Stimulated activated CD8-positive, alpha-beta memory T cell treated with anti-CD3 and anti-CD28 coated beads, Interleukin-15, amount 100 ng/mL, for 4 hours (primary cell): ENCODE measurements at regions not wholly inside any gene's neighbourhood (a gene's known extent, or its start where the extent isn't known, plus 50 kb on each side); places are given as distances from the start of the nearest gene placed in this dataset.
"Not testable (repeated sequence)": the region's sequence is repeated elsewhere in the genome, so short reads cannot be mapped to it uniquely, and the experiment has no call there.

Experiments used
- DNase-seq, 2 donors: peaks; one replicate each; pipeline ENCODE4 v3.0.0-alpha.2; 2020; ENCODE audit warnings: low read depth in 2 of 2

DNA sequence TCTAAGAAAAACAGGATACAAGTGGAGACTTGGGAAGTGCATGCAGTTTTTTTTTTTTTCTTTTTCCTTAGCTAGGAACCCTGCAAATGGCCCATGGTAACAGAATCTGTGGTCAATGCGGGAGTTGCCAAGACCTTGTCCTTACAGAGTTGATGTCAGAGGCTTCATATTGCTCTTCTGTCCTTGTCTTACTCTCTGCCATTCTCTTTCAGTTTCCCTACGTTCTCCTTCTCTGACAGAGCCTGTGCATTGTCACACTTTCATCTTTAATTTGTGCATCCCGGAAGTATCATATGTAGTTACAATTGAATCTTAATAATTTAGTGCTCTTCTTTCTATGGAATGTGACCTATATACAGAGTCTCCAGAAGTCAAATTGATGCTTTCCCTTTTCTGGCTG is 986.9 kb downstream of the TMEM121 start:
- no peak for DNase-seq

DNA sequence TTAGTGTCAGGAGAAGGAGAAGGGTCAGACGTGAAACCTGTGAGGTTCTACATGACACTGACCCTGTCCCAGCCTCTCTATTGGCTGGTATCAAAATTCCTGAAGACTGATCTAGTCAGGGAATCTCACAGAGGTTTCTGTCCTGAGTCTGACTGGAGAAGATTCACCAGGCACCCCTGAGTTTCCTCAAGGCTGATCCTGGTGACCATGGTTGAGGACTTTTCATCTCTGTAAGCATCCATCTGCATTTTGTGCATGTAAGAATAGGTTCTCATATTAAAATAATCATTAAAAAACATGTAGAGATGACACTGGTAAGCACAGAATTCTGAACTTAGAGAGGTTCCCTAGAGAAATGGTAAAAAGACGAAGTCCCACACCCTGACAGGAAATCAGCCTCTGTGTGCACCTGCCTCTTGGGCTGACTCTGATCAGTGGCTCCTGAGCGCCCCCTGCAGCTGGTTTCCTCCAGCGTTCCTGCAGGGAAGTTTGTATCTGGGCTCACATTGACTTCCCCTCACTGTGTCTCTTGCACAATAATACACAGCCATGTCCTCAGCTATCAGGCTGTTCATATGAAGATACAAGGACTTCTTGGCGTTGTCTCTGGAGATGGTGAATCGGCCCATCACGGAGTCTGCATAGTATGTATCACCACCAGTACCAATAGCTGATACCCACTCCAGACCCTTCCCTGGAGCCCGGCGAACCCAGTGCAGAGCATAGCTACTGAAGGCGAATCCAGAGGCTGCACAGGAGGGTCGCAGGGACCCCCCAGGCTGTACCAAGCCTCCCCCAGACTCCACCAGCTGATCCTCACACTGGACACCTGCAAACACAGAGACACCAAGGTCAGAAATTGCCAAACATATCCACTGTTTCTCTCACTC is 991.9 kb downstream of the TMEM121 start:
- peak; percentile 45 to 61 for DNase-seq

DNA sequence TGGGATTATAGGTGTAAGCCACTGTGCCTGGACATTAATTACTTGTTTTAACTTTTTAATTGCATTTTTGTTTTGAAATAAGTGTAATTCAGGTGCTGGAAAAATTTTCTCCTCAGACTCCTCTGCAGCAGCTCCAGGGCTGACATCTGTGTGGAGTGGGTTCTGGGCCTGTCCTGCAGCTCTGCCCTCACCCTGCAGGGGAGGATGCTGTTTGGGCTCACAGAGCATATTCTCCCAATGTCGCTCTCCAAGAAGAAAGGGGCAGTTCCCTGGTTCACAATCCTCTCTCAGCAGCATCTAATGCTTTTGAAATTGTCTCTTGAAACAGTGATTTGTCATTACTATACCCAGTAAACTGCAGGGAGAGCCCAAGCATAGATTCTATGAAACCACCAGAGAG is 995.7 kb downstream of the TMEM121 start:
- not testable (repeated sequence) for DNase-seq

DNA sequence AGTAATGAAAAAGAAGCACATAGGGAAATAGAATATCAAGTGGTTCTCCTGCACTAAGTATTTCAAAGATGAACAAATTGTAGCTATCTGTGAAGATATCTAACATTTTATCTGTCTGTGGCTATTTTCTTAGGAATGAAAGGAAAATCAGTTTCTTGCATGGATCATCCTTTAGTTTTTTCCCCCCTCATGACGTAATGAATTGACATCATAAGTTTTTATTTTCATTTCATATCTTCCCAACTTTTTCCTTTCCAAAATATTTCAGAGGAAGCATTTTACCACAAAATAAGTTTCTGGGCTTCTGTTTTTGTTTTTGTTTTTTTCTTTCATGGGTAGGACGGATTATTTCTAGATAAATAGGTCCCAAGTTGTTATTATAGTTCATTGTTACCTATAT is 996.6 kb downstream of the TMEM121 start:
- DNase-seq = no peak

DNA sequence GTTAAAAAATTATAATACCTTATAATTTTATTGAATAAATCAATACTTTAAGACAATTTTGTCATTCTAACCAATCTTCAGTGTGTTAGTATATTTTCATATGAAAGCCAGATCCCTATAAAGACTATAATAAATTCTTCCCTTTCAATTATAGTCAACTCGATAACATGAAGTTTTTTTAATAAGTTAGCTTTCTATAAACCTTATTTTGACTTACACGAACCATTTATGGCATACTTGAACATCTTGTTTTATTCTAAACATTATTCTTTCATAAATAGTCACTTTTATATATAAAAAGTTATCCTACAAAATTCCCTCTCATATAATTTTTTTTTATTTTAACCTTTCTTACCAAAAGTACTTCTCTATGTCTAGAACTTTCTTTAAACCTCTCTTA is 1002.3 kb downstream of the TMEM121 start:
- DNase-seq = no peak

DNA sequence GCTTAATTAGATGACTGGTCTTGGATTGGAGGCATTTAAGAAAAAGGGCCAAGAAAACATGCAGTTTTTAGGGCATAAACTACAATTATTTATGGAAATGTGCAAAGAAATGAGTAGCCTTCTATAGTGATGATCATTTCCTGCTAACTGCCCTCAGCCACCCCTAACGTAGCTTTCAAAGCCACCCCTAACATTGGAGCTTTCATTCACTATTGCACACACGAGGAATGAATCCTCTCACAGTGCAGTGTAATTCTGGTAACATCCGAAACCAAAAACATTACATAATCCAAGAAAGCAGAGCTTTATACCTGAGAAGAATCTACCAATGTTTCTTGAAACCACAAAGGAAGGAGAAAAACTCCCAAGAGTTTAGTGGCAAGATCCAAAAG is 1003.6 kb downstream of the TMEM121 start:
- DNase-seq = no peak

DNA sequence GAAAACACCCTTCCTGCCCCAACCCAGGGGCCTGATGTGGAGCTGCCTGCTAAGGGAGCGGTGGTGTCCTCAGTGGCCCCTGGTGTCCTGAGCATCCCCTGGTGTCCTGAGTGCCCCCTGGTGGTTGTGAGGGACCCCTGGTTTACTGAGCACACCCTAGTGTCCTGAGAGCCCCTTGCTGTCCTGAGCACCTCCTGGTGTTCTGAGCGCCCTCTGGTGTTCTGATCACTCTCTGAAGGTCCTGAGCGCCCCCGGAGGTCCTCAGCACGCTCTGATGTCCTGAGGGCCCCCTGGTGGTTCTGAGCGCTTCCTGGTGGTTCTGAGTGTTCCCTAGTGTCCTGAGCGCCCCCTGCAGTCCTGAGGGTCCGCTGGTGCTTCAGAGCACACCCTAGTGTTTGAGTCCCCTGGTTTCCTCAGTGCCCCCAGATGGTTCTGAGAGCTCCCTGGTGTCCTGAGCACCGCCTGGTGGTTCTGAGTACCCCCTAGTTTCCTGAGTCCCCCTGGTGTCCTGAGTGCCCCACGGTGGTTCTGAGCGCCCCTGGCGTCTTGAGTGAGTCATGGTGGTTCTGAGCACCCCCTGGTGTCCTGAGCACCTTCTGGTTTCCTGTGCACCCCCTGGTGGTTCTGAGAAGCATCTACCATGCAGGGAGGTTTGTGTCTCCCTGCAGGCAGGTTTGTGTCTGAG is 1004.2 kb downstream of the TMEM121 start:
- no peak for DNase-seq

DNA sequence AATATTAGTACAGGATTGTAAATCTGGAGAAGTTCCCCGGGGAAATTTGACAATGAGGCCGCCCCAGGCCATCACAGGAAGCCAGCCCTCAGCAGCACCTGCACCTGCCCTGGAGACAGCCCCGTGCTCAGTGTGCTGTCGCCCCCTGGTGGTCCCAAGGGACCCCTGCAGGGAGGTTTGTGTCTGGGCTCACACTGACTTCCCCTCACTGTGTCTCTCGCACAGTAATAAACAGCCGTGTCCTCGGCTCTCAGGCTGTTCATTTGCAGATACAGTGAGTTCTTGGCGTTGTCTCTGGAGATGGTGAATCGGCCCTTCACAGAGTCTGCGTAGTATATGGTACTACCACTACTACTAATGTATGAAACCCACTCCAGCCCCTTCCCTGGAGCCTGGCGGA is 1011.2 kb downstream of the TMEM121 start:
- DNase-seq = not testable (repeated sequence)

DNA sequence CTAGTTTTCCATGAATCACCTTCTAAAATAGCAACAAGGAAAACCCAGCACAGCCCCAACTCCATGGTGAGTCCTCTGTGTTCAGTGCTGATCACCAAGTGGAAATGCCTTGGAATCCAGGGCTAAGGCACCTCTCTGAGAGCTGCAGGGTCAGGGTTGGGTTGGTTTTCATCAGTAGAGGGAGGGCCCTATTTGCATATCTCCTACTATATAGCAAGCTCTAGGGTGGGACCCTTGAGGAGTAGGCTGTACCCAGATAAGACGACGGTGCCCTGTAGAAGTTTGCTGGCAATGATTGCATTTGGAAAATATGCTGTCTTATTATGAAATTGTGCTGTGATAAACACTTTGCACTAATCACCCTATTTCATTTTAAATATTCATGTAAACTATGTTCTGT is 1011.8 kb downstream of the TMEM121 start:
- DNase-seq = no peak

DNA sequence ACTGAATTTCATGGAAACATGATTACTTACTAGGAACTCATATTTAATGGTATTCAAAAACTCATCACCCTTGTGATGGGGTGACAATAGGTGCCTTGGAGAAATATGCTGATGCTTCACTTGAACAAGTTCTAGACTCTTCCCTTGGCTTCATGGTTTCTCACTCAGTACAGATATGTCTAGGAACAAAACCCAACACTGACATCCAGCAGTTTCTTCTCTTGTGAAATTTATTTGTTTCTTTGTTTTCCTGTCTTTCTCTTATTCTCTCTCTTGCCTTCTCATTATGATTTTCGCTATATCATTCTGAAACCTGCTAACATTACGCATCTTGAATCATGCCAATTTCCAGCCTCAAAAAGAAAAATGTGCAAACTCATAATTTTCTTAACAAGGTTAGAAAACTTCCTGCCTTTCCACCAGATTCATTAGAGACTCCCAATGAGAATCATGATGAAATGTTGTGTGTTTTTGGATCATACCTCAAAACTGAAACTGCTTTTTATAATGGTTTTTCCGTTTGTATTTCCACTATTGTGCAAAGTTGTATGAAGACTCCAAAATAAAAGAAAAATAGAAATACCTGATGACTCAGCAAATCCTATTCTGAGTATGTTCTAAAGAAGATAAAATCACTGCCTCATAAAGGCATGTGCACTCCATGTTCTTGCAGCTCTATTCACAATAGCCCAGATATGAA is 1021.5 kb downstream of the TMEM121 start:
- DNase-seq = no peak

DNA sequence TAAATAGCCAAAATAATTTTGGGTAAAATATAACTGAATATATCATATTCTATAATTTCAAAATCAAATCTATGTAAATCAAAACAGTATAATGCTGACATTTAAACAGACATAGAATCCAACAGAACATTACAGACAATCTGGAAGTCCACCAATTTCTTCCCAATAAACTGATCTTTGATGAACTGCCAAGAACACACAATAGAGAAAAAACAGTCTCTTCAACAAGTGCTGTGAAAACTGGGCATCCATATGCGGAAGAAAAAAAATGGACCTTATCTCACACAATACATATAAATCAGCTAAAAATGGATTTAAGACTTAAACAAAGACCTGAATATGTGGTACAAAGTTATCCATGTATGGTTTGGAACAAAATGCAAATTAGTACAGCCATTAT is 1022.7 kb downstream of the TMEM121 start:
- DNase-seq = no peak

DNA sequence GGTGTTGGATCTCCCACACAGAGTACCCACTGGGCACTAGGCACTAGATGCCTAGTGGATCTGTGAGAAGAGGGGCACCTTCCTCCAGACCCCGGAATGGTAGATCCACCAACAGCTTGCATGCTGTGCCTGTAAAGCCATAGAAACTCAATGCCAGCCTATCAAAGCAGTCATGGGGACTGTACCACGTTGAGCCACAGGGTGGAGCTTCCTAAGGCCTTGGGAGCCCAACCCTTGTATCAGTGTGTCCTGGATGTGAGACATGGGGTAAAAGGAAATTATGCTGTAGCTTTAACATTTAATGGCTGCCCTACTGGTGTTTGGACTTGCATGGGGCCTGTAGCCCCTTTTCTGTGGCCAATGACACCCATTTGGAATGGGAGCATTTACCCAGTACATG is 1024.9 kb downstream of the TMEM121 start:
- DNase-seq = no peak

DNA sequence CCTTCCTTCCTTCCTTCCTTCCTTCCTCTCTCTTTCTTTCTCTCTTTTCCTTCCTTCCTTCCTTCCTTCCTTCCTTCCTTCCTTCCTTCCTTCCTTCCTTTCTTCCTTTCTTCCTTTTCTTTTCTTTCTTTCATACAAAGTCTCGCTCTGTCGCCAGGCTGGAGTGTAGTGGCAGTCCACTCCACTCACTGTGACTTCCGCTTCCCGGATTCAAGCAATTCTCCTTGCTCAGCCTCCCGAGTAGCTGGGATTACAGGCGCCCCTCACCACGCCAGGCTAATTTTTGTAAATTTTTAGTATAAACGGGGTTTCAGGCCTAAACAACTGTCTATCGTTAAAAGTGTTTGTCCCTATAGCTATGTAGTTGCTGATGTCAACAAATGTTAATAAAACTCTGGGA is 1029.8 kb downstream of the TMEM121 start:
- not testable (repeated sequence) for DNase-seq

DNA sequence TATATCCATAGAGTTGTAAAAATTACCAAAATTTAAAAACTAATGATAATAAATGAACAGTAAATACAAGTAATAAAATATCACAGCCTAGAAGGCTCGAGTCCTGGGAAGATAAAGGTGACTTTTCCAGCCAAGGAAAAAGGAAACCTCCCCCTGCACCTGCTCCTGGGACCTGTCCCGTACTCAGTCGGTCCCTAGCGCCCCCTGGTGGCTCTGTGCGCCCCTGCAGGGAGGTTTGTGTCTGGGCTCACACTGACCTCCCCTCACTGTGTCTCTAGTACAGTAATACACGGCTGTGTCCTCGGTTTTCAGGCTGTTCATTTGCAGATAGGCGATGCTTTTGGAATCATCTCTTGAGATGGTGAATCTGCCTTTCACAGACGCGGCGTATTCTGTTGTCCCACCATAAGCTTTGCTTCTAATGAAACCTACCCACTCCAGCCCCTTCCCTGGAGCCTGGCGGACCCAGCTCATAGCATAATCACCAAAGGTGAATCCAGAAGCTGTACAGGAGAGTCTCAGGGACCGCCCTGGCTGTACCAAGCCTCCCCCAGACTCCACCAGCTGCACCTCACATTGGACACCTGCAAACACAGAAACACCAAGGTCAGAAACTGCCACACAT is 1030.4 kb downstream of the TMEM121 start:
- DNase-seq = peak; percentile 43 to 45

DNA sequence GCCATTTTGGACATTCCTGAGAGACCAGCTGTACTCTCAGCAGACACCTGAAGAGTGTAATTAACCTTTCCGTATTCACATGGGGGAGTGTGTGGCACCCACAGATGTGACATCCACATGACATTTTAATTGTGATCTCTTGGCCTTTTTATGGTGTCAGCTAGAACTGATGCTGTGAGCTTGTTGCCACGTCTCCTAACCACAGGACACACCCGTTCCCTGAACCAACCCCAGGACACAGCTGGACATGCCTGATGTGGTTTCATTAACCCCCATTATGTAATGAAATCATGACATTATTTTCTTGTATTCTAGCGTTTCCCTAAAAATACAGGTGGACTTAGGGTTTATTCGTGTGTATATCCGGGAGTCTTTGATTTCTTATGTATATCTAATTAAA is 1036.1 kb downstream of the TMEM121 start:
- DNase-seq = no peak

DNA sequence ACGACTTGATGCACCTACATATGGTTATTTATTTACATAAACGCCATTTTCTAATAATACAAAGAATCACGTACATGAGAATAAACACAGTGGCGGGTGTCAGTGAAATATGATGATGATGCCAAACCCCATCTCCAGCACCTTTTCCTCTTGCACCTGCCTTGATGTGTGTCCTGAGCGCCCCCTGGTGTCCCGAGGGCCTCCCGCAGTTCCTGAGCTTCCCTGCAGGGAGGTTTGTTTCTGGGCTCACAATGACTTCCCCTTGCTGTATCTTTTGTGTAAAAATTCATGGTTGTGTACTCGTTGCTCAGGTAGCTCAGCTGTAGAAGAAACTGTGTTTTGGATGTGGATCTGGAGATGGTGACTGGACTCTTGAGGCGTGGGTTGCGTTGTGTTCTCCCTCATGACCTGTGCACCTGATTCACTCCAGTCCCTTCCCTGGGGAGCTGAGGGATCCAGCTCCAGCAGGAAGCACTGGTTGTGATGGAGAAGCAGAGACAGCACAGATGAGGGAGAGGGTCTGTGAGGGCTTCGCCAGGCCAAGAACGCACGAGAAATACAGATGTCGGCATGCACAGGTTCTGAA is 1037.8 kb downstream of the TMEM121 start:
- peak in 1 of 2 donors; percentile 13 for DNase-seq

DNA sequence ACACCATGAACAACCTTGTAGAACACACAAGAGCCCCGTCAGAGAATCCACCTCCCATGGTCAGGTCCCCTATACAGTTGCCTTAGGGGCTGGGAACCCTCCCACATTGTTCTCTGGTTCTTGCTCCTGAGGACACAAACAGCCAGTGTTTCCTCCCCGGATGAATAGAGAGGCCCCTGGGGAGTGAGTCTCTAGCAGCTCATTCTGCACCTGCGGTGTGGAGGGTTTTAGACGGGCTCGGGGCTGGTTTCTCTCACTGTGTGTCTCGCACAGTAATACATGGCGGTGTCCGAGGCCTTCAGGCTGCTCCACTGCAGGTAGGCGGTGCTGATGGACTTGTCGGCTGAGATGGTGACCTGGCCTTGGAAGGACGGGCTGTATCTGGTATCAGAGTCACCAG is 1052.1 kb downstream of the TMEM121 start:
- DNase-seq = no peak

DNA sequence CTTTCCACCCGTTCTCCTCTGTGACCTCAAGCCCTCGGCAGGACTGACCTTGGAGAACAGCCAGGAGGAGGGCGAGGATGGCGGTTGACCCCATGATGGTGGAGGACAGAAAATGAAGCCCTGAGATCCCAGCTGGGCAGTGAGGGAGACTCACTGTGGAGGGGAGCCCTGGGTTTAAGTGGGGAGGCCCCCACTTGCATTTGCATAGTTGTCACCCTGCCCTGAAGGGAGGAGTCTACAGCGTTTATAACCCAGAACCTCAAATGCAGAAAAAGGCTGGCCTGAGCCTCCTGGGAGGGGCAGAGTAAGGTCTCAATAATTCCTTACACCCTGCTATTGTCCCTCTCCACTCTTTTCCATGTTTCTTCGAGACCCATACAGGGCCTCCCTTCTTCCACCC is 1052.7 kb downstream of the TMEM121 start:
- DNase-seq = no peak

DNA sequence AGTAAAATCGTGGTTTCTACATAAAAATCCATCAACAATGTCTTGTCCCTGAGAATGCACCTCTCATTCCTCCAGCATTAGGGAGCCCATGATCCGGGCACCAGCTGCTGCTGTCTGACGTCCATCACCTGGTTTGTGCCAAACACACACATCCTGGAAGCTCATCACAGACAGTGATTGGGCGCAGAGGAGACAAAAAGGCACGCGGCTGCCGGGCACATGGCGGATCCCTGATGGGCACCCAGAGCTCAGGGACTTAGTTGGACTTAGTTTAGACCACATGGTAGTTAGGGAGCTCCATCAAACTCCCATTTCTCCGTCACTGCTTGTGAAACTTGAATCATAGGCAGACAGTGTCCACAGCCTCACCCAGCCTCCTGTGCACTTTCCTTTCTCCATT is 1059.3 kb downstream of the TMEM121 start:
- no peak for DNase-seq

DNA sequence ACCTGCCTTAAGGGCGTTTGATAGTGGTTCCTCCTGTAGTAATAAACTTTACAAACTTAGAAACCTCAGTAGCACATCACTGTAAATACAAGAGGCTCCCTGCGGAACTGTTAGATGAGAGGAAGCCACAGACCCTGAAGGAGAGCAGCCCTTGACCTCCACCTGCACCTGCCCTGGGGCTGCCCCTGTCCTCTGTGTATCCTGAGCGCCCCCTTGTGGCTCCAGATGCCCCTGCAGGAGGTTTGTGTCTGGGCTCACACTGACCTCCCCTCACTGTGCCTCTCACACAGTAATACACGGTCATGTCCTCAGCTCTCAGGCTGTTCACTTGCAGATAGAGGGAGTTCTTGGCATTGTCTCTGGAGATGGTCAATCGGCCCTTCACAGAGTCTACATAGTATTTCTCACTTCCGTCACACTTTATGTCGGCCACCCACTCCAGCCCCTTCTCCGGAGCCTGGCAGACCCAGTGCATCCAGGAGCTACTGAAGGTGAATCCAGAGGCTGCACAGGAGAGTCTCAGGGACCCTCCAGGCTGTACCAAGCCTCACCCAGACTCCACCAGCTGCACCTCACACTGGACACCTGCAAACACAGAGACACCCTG is 1059.8 kb downstream of the TMEM121 start:
- DNase-seq = peak; percentile 8 to 23

DNA sequence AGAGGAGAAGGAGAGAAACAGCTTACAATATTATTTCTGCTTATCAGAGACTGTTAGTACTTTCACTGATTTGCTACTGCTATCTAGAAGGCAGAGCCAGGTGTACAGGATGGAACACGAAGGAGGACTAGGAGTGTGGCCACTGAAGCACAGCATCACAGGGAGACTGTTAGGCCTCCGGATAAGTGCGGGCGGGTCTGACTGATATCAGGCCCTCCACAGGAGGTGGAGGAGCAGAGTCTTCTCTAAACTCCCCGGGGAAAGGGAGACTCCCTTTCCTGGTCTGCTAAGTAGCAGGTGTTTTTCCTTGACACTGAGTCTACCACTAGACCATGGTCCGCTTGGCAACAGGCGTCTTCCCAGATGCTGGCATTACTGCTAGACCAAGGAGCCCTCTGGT is 1065.2 kb downstream of the TMEM121 start:
- not testable (repeated sequence) for DNase-seq
